BJ (cell line): ENCODE measurements at regions not wholly inside any gene's neighbourhood (a gene's known extent, or its start where the extent isn't known, plus 50 kb on each side); places are given as distances from the start of the nearest gene placed in this dataset.

Experiments used
- CTCF ChIA-PET: fragments of 350-600 bp; formaldehyde crosslinking; extraction: SDS; loops from one replicate; lab custom pipeline; 2021; ENCODE audit warnings: antibody characterized with exemption, inconsistent platforms; lab: Yijun Ruan, JAX
- POLR2A ChIA-PET: fragments of 300-600 bp; sonication (Branson Sonifier 250); formaldehyde crosslinking; extraction: SDS; loops from one replicate; lab custom pipeline; 2021; ENCODE audit warnings: antibody characterized with exemption; lab: Charles Lee
- DNase-seq: peaks from one replicate; pipeline ENCODE4 v3.0.0-alpha.2; 2011; ENCODE audit warnings: low read depth
- H3K27me3 ChIP-seq: 2 replicates; pipeline ENCODE4 v1.6.0; 2011; ENCODE audit warnings: low read length; ENCODE audit not compliant: control insufficient read depth, insufficient read depth
- H3K36me3 ChIP-seq: 2 replicates; pipeline ENCODE4 v1.5.1; 2011; ENCODE audit warnings: low read length; ENCODE audit not compliant: control insufficient read depth, insufficient read depth
- H3K4me3 ChIP-seq: 2 replicates; pipeline ENCODE4 v1.5.1; 2011; ENCODE audit warnings: low read depth, mild to moderate bottlenecking, control low read depth, low read length
- CTCF ChIP-seq: IDR thresholded peaks from 2 replicates; pipeline ENCODE4 v1.5.1; 2011; ENCODE audit warnings: low read depth, mild to moderate bottlenecking, control low read depth, inconsistent platforms, low read length, moderate library complexity; ENCODE audit not compliant: insufficient read depth

GRCh38 chr1:195590649-195591048, 1017.6 kb downstream of the KCNT2 start:
- Histone ChIP-seq H3K27me3 (no peaks in the 10 kb centered on the region), H3K36me3 (no peaks in the 10 kb centered on the region), H3K4me3 (no peak overlapping the region)
- no peak for DNase-seq
- ChIA-PET CTCF (no interaction called here), POLR2A (no interaction called here)
- no peak for TF ChIP-seq CTCF

- DNase-seq, result no peak
- H3K27me3 ChIP-seq, result no peaks in the 10 kb centered on the region
- no peaks in the 10 kb centered on the region for H3K36me3 ChIP-seq
- ChIA-PET CTCF (no interaction called here), POLR2A (no interaction called here)
- TF ChIP-seq CTCF, result no peak
- no peak overlapping the region for H3K4me3 ChIP-seq
Measured at GRCh38 chr1:195584870-195585624, 1023.2 kb downstream of the KCNT2 start.

GRCh38 chr1:195580988-195581387, 1027.3 kb downstream of the KCNT2 start:
- Histone ChIP-seq H3K27me3 (no peaks in the 10 kb centered on the region), H3K36me3 (no peaks in the 10 kb centered on the region), H3K4me3 (no peak overlapping the region)
- ChIA-PET POLR2A (no interaction called here), CTCF (interaction anchor here (0.8 kb wide), 1 partner anchor 13 kb away, joined by 4 read pairs; no protein-coding TSS in a partner anchor)
- no peak for DNase-seq
- TF ChIP-seq CTCF, result no peak

- POLR2A ChIA-PET, result no interaction called here
- H3K36me3 ChIP-seq, result no peaks in the 10 kb centered on the region
- H3K4me3 ChIP-seq, result no peak overlapping the region
- DNase-seq, result no peak
- no peaks in the 10 kb centered on the region for H3K27me3 ChIP-seq
- CTCF ChIA-PET, result no interaction called here
- no peak for TF ChIP-seq CTCF
Measured at GRCh38 chr1:195577748-195578147, 1030.5 kb downstream of the KCNT2 start.

- ChIA-PET CTCF (no interaction called here), POLR2A (no interaction called here)
- no peak for DNase-seq
Measured at GRCh38 chr1:195576641-195577040, 1031.6 kb downstream of the KCNT2 start.

More at GRCh38 chr1:195576641-195577040, 1031.6 kb downstream of the KCNT2 start:
- no peaks in the 10 kb centered on the region for H3K27me3 ChIP-seq
- H3K4me3 ChIP-seq, result no peak overlapping the region
- no peaks in the 10 kb centered on the region for H3K36me3 ChIP-seq
- no peak for TF ChIP-seq CTCF
